ENCODE measurements at regions not wholly inside any gene's neighbourhood (a gene's known extent, or its start where the extent isn't known, plus 50 kb on each side); places are given as distances from the start of the nearest gene placed in this dataset.

- H3K27ac ChIP-seq, result no peak overlapping the region
These were observed 1108.4 kb upstream of the PCDH20 start for GRCh38 chr13:62524061-62524460.

DNA sequence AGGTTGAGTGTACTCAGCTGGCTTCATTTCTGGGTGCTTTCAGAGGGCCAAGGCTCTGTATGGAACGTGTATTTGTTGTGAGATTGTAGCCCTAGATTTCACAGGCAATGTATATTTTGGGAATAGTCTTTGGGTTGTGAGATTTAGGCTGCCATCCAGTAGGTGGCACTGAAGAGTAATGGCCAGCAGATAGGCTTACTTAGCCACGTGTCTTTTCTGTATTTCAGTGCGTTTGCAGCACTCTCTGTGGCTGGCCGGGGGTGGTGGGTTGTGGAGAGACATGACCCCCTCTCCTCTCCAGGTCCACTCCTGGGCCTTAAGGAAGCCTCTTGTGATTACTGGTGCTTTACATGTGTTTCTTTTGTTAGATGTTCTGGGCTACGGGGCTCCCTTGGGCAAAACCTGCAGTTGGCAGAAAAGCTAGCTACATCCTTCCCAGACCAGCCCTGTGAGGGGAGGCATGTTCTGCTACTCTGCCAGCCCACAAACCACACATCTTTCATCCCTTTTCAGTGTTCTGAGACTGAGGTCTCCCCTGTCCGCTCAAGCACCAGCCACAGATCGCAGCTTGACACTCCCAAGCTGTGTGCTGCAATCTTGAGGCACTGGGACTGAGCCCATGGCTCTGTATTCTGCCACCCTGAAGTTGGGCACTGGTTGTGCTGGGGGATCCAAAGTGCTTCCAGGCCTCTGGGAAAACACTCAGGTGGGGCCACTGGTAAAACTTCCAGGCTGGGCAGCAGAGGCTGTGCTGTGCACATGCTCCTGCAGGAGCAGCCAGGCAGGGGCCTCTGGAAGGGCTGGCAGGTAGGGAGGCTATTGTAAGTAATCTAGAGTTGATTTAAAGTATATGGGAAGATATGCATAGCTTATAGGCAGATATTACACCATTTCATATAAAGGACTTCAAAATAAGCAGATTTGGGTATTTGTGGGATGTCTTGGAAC is 1096.8 kb upstream of the PCDH20 start:
- peak overlapping the region; percentile 95 for H3K27ac ChIP-seq
- TF ChIP-seq CTCF (conservative IDR thresholded peaks at IDR 0.05) (peak; percentile 66), ZFX (IDR thresholded peaks at IDR 0.05) (no peak)

More at GRCh38 chr13:62524061-62524460, 1108.4 kb upstream of the PCDH20 start:
- TF ChIP-seq ZFX (IDR thresholded peaks at IDR 0.05) (no peak), CTCF (conservative IDR thresholded peaks at IDR 0.05) (no peak)

DNA sequence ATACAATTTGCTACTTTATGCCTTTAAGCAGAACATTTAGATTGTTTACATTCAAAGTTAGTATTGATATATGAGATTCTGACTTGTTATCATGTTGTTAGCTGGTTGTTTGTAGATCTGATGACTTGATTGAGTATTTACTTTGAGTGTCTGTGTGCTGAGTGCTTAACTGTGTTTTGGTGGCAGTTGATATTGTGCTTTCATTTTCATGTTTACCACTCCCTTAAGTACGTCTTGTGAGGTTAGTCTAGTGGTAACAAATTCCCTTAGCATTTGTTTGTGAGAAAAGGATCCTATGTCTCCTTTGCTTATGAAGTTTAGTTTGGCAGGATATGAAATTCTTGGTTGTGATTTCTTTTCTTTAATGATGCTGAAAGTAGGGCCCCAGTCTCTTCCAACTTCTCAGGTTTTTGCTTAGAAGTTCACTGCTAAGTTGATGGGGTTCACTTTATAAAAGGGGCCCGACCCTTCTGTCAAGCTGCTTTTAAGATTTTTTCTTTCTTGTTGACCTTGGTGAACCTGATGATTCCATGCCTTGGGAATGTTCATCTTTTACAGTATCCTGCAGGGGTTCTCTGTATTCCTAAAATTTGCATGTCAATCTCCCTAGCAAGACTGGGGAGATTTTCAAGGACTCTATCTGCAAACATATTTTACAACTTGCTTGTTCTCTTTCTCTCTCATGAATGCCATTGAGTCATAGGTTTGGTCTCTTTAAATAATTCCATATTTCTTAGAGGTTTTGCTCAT is 1095.4 kb upstream of the PCDH20 start:
- H3K27ac ChIP-seq, result no peak overlapping the region
- TF ChIP-seq CTCF (conservative IDR thresholded peaks at IDR 0.05), result no peak
- TF ChIP-seq ZFX (IDR thresholded peaks at IDR 0.05), result no peak

DNA sequence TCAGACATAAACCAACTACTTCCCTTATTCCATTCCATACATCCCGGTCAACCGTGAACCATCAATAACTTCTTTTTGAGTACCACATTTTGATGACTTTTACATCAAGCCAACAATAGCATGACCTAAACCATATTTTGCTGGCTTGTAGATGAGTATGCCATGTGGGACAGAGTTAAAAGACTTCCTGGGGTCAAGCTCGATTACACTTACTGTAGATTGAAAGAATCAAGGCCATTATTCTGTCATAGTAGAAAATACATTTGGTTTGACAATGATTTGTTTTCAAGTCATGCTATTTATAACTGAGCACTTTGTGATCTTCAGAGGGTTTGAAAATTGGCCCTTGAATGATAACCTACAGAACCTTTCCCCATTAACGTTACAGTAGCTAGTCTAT is 1086.9 kb upstream of the PCDH20 start:
- TF ChIP-seq CTCF (conservative IDR thresholded peaks at IDR 0.05) (no peak), ZFX (IDR thresholded peaks at IDR 0.05) (no peak)
- no peak overlapping the region for H3K27ac ChIP-seq

DNA sequence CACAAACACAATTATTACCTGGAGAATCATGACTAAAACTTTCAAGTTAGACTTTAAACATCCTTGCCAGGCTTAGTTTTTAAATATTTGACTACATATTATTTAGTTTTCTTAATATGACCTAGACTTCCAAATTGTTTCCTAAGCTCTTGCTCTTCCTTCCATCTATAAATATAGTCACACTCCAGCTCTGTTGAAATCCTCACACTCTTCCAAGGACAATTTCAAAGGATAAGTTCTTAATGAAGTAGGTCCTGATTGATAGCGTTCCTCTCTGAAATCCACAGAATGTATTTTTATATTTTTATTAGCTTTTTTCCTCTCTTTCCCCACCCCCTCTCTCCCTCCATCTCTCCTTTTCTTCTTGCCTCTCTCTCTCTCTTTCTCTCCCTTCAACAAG is 1074.1 kb upstream of the PCDH20 start:
- TF ChIP-seq CTCF (conservative IDR thresholded peaks at IDR 0.05) (no peak), ZFX (IDR thresholded peaks at IDR 0.05) (no peak)
- H3K27ac ChIP-seq, result no peak overlapping the region

DNA sequence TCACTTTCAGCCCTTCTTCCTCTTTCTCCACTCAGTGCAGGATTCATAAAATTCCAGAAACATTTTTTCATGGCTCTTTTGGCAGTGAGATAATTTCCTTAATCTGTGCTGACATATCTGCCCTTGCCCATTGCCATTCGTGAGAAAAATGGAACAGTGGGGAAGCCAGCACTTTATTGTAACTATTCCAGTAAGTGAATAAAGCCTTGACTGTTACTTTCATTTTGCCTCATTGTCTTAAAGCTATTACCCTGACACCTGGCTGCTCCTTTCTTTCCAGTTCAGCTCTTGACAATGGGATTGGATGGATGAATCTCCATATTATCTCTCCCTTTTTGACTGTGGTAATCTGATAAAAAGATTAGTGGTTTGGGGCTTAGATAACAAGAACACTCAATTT is 1068.1 kb upstream of the PCDH20 start:
- H3K27ac ChIP-seq, result no peak overlapping the region
- TF ChIP-seq CTCF (conservative IDR thresholded peaks at IDR 0.05) (no peak), ZFX (IDR thresholded peaks at IDR 0.05) (no peak)

DNA sequence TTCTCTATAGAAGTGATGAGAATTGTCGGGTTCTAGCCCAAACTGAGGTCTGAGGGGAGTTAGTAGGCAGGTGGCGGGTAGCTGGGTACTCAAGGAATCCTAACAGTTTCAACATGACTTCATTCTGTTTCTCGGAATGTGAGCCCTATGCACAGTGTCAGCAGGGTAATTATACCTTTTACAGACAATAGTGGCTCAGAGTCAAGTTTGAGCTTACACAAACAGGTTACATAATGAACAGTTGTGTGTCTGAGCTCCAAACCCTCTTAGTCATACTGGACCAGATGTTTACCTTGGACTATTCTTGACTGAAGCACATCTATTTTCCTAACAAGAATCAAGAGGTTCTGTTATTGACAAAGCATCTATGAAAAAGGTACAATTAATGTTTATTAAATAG is 1066.7 kb upstream of the PCDH20 start:
- no peak overlapping the region for H3K27ac ChIP-seq
- TF ChIP-seq CTCF (conservative IDR thresholded peaks at IDR 0.05), result no peak
- TF ChIP-seq ZFX (IDR thresholded peaks at IDR 0.05), result no peak

All from C4-2B (cell line).